Lower lobe of right lung (tissue), 2 donors: ENCODE measurements at regions not wholly inside any gene's neighbourhood (a gene's known extent, or its start where the extent isn't known, plus 50 kb on each side); places are given as distances from the start of the nearest gene placed in this dataset.

Source experiments
- ATAC-seq, 2 donors: fragments of 200-7000 bp; cut with Tn5 transposase; one replicate each; pipeline ENCODE4 v1.9.1; 2020 to 2022; ENCODE audit warnings: mild to moderate bottlenecking in 2 of 2, moderate library complexity in 2 of 2
- DNase-seq: peaks from one replicate; pipeline ENCODE4 v3.0.0-alpha.2; 2020
- H3K27ac ChIP-seq: fragments of 200-600 bp; one replicate; pipeline ENCODE4 v1.8.0; 2022
- H3K27me3 ChIP-seq: fragments of 200-600 bp; one replicate; pipeline ENCODE4 v1.8.0; 2022; ENCODE audit warnings: low read depth
- H3K36me3 ChIP-seq: fragments of 200-600 bp; one replicate; pipeline ENCODE4 v1.8.0; 2022; ENCODE audit warnings: mild to moderate bottlenecking
- H3K4me1 ChIP-seq: fragments of 200-600 bp; one replicate; pipeline ENCODE4 v1.8.0; 2022
- H3K4me3 ChIP-seq: fragments of 200-600 bp; one replicate; pipeline ENCODE4 v1.8.0; 2022; ENCODE audit warnings: mild to moderate bottlenecking
- H3K9me3 ChIP-seq: fragments of 200-600 bp; one replicate; pipeline ENCODE4 v1.8.0; 2022
- CTCF ChIP-seq: fragments of 200-600 bp; IDR thresholded peaks from one replicate; pipeline ENCODE4 v1.8.0; 2022; ENCODE audit warnings: antibody characterized with exemption, mild to moderate bottlenecking
- intact Hi-C: fragments of 100-400 bp; cut with DNase I; formaldehyde crosslinking; loops from one replicate; pipeline ENCODE4 v1.11.0; 2022
- donor health status: DM: no; HTN: yes; CAD: no; lungs with severe emphysema.

GRCh38 chr2:3115301-3116042, 262.1 kb downstream of the EIPR1 start:
- Histone ChIP-seq H3K27ac (no peak overlapping the region), H3K36me3 (no peaks in the 10 kb centered on the region), H3K27me3 (no peaks in the 10 kb centered on the region), H3K4me3 (no peak overlapping the region), H3K9me3 (no peaks in the 10 kb centered on the region), H3K4me1 (no peaks in the 10 kb centered on the region)
- no peak for TF ChIP-seq CTCF
- intact Hi-C loops, result no loop called here
- ATAC-seq, result no peak
- DNase-seq, result no peak

GRCh38 chr2:3114406-3115185, 263.0 kb downstream of the EIPR1 start:
- intact Hi-C loops, result no loop called here
- Histone ChIP-seq H3K27ac (no peak overlapping the region), H3K9me3 (no peaks in the 10 kb centered on the region), H3K4me3 (no peak overlapping the region), H3K27me3 (no peaks in the 10 kb centered on the region), H3K4me1 (no peaks in the 10 kb centered on the region), H3K36me3 (no peaks in the 10 kb centered on the region)
- no peak for TF ChIP-seq CTCF
- no peak for ATAC-seq
- no peak for DNase-seq

- no peak overlapping the region for H3K27ac ChIP-seq
- H3K36me3 ChIP-seq, result no peaks in the 10 kb centered on the region
- no peak overlapping the region for H3K4me3 ChIP-seq
- no peaks in the 10 kb centered on the region for H3K27me3 ChIP-seq
- ATAC-seq (no peak), DNase-seq (no peak)
- TF ChIP-seq CTCF, result no peak
- intact Hi-C loops, result no loop called here
- H3K9me3 ChIP-seq, result no peaks in the 10 kb centered on the region
- no peaks in the 10 kb centered on the region for H3K4me1 ChIP-seq
Observed at GRCh38 chr2:3113769-3114168, 263.8 kb downstream of the EIPR1 start.

GRCh38 chr2:3113122-3113521, 264.5 kb downstream of the EIPR1 start:
- H3K27me3 ChIP-seq, result no peaks in the 10 kb centered on the region

GRCh38 chr2:3112553-3112952, 265.1 kb downstream of the EIPR1 start:
- Histone ChIP-seq H3K27me3 (no peaks in the 10 kb centered on the region), H3K4me1 (no peaks in the 10 kb centered on the region), H3K36me3 (no peaks in the 10 kb centered on the region), H3K4me3 (no peak overlapping the region), H3K9me3 (no peaks in the 10 kb centered on the region), H3K27ac (no peak overlapping the region)
- DNase-seq (no peak), ATAC-seq (no peak)
- intact Hi-C loops, result no loop called here
- no peak for TF ChIP-seq CTCF

More at GRCh38 chr2:3113122-3113521, 264.5 kb downstream of the EIPR1 start:
- intact Hi-C loops, result no loop called here
- Histone ChIP-seq H3K36me3 (no peaks in the 10 kb centered on the region), H3K9me3 (no peaks in the 10 kb centered on the region), H3K4me3 (no peak overlapping the region), H3K4me1 (no peaks in the 10 kb centered on the region), H3K27ac (no peak overlapping the region)
- DNase-seq (no peak), ATAC-seq (no peak)
- TF ChIP-seq CTCF, result no peak
